Endothelial cell of umbilical vein (primary cell): ENCODE measurements at regions not wholly inside any gene's neighbourhood (a gene's known extent, or its start where the extent isn't known, plus 50 kb on each side); places are given as distances from the start of the nearest gene placed in this dataset.

Experiments used
- BruUV-seq: library from RNA; stranded (reverse); fragments of 400-500 nt; replicated peaks from 2 replicates; lab custom pipeline; 2021; lab: Mats Ljungman, UMichigan
- CTCF ChIA-PET: fragments of 300-600, 350-600 bp; sonication (Branson Sonifier 250); formaldehyde crosslinking; loops from one replicate; lab custom pipeline; 2021; ENCODE audit warnings: antibody characterized with exemption, inconsistent platforms; lab: Charles Lee
- POLR2A ChIA-PET: fragments of 300-600, 350-600 bp; sonication (Branson Sonifier 250); formaldehyde crosslinking; loops from one replicate; lab custom pipeline; 2021; ENCODE audit warnings: antibody characterized with exemption, inconsistent platforms; lab: Charles Lee
- DNase-seq: peaks from one replicate; pipeline ENCODE4 v3.0.0-alpha.2; 2011; ENCODE audit warnings: low read depth, low spot score
- FAIRE-seq: peaks from 2 replicates; lab custom pipeline; 2011; peaks lifted over from hg19 to GRCh38; lab: Jason Lieb, UNC
- H2AFZ ChIP-seq: 2 replicates; pipeline ENCODE4 v1.6.0; 2012; ENCODE audit warnings: low read depth, low read length, control low read depth, inconsistent platforms
- H3K27ac ChIP-seq: 2 replicates; pipeline ENCODE4 v1.5.1; 2011; ENCODE audit warnings: low read depth, mild to moderate bottlenecking, control low read depth, low read length, moderate library complexity; ENCODE audit not compliant: insufficient read depth
- H3K27me3 ChIP-seq, 2 experiments: 2 replicates each; pipeline versions ENCODE4 v1.6.0 to v1.6.1; 2011; ENCODE audit warnings: low read length in 2 of 2, mixed read lengths in 1 of 2; ENCODE audit not compliant: control insufficient read depth in 2 of 2, insufficient read depth in 2 of 2
- H3K36me3 ChIP-seq, 2 experiments: 2 replicates in 1 of 2; 3 replicates in 1 of 2; pipeline ENCODE4 v1.5.1; 2011; ENCODE audit warnings: low read length in 2 of 2, mild to moderate bottlenecking in 1 of 2, moderate library complexity in 1 of 2; ENCODE audit not compliant: control insufficient read depth in 2 of 2, insufficient read depth in 2 of 2; ENCODE audit errors: extremely low read depth in 1 of 2
- H3K4me1 ChIP-seq: 3 replicates; pipeline ENCODE4 v1.5.1; 2011; ENCODE audit warnings: mild to moderate bottlenecking, low read length; ENCODE audit not compliant: control insufficient read depth, insufficient read depth; ENCODE audit errors: extremely low read depth
- H3K4me2 ChIP-seq: 2 replicates; pipeline ENCODE4 v1.6.1; 2011; ENCODE audit warnings: low read length, control low read depth, mixed read lengths; ENCODE audit not compliant: insufficient read depth
- H3K4me3 ChIP-seq, 3 experiments: fragments of 200-600 bp in 1 of 3; sonication (generic), shearing (Covaris generic) in 1 of 3; replicated peaks in 1 of 3; 2 replicates each; pipeline ENCODE4 v1.5.1; 2011 to 2016; ENCODE audit warnings: control low read depth in 3 of 3, low read length in 3 of 3, mild to moderate bottlenecking in 2 of 3, inconsistent platforms in 1 of 3, low read depth in 1 of 3, moderate library complexity in 1 of 3; ENCODE audit not compliant: insufficient read depth in 1 of 3
- H3K79me2 ChIP-seq: 2 replicates; pipeline ENCODE4 v1.6.0; 2012; ENCODE audit warnings: low read length, inconsistent platforms; ENCODE audit not compliant: control insufficient read depth, insufficient read depth
- H3K9ac ChIP-seq: replicated peaks from 2 replicates; pipeline ENCODE3; 2011; ENCODE audit warnings: low read length, control low read depth; ENCODE audit not compliant: insufficient read depth; ENCODE audit errors: extremely low read depth
- H3K9me1 ChIP-seq: replicated peaks from 3 replicates; pipeline ENCODE4 v1.6.0; 2011; ENCODE audit warnings: mild to moderate bottlenecking, low read length; ENCODE audit not compliant: control insufficient read depth, insufficient read depth; ENCODE audit errors: extremely low read depth
- H3K9me3 ChIP-seq: replicated peaks from 2 replicates; pipeline ENCODE4 v1.5.1; 2012; ENCODE audit warnings: low read length, inconsistent platforms; ENCODE audit not compliant: control insufficient read depth, insufficient read depth
- H4K20me1 ChIP-seq: replicated peaks from 2 replicates; pipeline ENCODE3; 2011; ENCODE audit warnings: mild to moderate bottlenecking, low read length; ENCODE audit not compliant: control insufficient read depth, insufficient read depth; ENCODE audit errors: extremely low read depth
- JUN ChIP-seq: IDR thresholded peaks from 2 replicates; pipeline ENCODE4 v1.6.1; 2011; ENCODE audit warnings: borderline replicate concordance, low read depth; ENCODE audit not compliant: insufficient read length, insufficient read depth
- MYC ChIP-seq: IDR thresholded peaks from one replicate; pipeline ENCODE4 v1.6.1; 2011; ENCODE audit warnings: mild to moderate bottlenecking, low read depth, low read length
- POLR2AphosphoS5 ChIP-seq: IDR thresholded peaks from 2 replicates; pipeline ENCODE4 v1.6.1; 2012; ENCODE audit warnings: low read depth, mild to moderate bottlenecking, control low read depth, low read length, moderate library complexity; ENCODE audit not compliant: insufficient read depth
- dilution Hi-C: fragments of 300-500 bp; cut with MboI; formaldehyde crosslinking; loops from one replicate; pipeline ENCODE4 v1.15.0; 2019; ENCODE audit warnings: low sequenced_read_pairs; ENCODE audit not compliant: extremely low pct_ligation_motif_present
- intact Hi-C: fragments of 100-400 bp; cut with micrococcal nuclease; formaldehyde crosslinking; loops from one replicate; pipeline ENCODE4 v1.10.0; 2022
- TF ChIP-seq, protein P1 (sequence below), 2 donors: IDR thresholded peaks; 1 replicate in 1 of 2; 2 replicates in 1 of 2; pipeline ENCODE4 v1.5.1; 2011; ENCODE audit warnings: low read length in 2 of 2, mild to moderate bottlenecking in 2 of 2, moderate library complexity in 2 of 2, control low read depth in 1 of 2, inconsistent platforms in 1 of 2, low read depth in 1 of 2; ENCODE audit not compliant: insufficient read depth in 1 of 2; ENCODE audit errors: extremely low read depth in 1 of 2
- TF ChIP-seq, protein P2 (sequence below): IDR thresholded peaks from 2 replicates; pipeline ENCODE4 v1.6.1; 2011; ENCODE audit not compliant: insufficient read depth, insufficient read length

DNA sequence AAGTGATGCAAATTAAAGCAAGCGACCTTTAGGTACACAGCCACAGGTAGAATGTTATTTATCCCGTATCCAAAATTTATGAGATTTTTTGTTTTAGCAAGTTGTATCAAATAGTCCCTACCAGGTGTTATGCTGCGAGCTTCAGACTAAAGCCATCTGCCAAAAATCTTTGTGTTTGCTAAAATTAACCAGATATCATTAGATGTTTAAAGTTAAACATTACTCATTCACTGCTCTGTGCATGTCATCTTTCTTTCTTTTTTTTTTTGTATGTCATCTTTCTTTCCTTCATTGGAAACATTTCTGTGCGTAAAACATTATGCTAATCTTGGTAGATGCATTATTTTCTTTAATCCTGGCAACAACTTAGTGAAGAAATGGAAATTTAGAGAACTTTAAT is 173.1 kb downstream of the FHIP1A start:
- H2AFZ ChIP-seq, result no peak overlapping the region
- no peaks in the 10 kb centered on the region for H3K9me1 ChIP-seq
- BruUV-seq, result no TSS peak
- ChIA-PET CTCF (interaction anchor here (1.0 kb wide), 1 partner anchor 174 kb away, joined by 3 read pairs; no protein-coding TSS in a partner anchor), POLR2A (no interaction called here)
- intact Hi-C loops (no loop called here), dilution Hi-C loops (no loop called here)
- FAIRE-seq (no peak), DNase-seq (no peak)
- TF ChIP-seq JUN (no peak), POLR2AphosphoS5 (no peak), MYC (no peak)
- TF ChIP-seq, protein P1, sequence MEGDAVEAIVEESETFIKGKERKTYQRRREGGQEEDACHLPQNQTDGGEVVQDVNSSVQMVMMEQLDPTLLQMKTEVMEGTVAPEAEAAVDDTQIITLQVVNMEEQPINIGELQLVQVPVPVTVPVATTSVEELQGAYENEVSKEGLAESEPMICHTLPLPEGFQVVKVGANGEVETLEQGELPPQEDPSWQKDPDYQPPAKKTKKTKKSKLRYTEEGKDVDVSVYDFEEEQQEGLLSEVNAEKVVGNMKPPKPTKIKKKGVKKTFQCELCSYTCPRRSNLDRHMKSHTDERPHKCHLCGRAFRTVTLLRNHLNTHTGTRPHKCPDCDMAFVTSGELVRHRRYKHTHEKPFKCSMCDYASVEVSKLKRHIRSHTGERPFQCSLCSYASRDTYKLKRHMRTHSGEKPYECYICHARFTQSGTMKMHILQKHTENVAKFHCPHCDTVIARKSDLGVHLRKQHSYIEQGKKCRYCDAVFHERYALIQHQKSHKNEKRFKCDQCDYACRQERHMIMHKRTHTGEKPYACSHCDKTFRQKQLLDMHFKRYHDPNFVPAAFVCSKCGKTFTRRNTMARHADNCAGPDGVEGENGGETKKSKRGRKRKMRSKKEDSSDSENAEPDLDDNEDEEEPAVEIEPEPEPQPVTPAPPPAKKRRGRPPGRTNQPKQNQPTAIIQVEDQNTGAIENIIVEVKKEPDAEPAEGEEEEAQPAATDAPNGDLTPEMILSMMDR (IDR thresholded peaks at IDR 0.05; ENCODE audit: extremely low read depth in 1 of 2, insufficient read depth in 1 of 2, low read depth in 1 of 2, low read length in 2 of 2), result no peak
- TF ChIP-seq, protein P2, sequence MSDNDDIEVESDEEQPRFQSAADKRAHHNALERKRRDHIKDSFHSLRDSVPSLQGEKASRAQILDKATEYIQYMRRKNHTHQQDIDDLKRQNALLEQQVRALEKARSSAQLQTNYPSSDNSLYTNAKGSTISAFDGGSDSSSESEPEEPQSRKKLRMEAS, result no peak
- no peaks in the 10 kb centered on the region for H3K36me3 ChIP-seq
- H4K20me1 ChIP-seq, result no peaks in the 10 kb centered on the region
- H3K4me2 ChIP-seq, result no peak overlapping the region
- no peak overlapping the region for H3K27ac ChIP-seq
- no peaks in the 10 kb centered on the region for H3K4me1 ChIP-seq
- H3K9ac ChIP-seq, result no peak overlapping the region
- no peak overlapping the region for H3K4me3 ChIP-seq
- no peaks in the 10 kb centered on the region for H3K79me2 ChIP-seq
- H3K27me3 ChIP-seq, result peaks cover 4 to 28% of the 10 kb centered on the region in 2 experiments
- H3K9me3 ChIP-seq, result no peaks in the 10 kb centered on the region
